ENCODE measurements at regions not wholly inside any gene's neighbourhood (a gene's known extent, or its start where the extent isn't known, plus 50 kb on each side); places are given as distances from the start of the nearest gene placed in this dataset.

DNA sequence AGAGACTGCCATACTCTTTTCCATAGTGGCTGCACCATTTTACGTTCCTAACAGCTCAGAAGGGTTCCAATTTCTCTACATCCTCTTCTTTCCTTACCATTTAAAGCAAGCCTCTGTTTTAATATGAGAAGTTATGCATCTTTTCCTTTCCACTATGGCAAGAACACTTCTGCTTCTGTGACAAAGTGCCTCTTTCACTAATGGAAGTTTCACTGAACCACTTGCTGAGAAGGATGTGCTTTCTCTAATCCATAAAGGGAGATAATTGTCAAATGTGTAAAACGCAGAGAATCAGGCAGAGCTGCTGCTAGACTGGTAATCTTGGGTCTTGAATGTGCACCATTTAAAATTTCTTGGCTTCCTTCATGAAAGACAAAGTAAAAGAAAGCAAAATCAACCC, 131.6 kb downstream of the PJA2 start:
- TF ChIP-seq, protein P1, sequence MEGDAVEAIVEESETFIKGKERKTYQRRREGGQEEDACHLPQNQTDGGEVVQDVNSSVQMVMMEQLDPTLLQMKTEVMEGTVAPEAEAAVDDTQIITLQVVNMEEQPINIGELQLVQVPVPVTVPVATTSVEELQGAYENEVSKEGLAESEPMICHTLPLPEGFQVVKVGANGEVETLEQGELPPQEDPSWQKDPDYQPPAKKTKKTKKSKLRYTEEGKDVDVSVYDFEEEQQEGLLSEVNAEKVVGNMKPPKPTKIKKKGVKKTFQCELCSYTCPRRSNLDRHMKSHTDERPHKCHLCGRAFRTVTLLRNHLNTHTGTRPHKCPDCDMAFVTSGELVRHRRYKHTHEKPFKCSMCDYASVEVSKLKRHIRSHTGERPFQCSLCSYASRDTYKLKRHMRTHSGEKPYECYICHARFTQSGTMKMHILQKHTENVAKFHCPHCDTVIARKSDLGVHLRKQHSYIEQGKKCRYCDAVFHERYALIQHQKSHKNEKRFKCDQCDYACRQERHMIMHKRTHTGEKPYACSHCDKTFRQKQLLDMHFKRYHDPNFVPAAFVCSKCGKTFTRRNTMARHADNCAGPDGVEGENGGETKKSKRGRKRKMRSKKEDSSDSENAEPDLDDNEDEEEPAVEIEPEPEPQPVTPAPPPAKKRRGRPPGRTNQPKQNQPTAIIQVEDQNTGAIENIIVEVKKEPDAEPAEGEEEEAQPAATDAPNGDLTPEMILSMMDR (conservative IDR thresholded peaks at IDR 0.05; ENCODE audit: low read length), result no peak
- no peak for TF ChIP-seq EZH2phosphoT487 (IDR thresholded peaks at IDR 0.05; ENCODE audit: borderline replicate concordance, low read depth, low read length)
